RWPE2 (cell line): ENCODE measurements at regions not wholly inside any gene's neighbourhood (a gene's known extent, or its start where the extent isn't known, plus 50 kb on each side); places are given as distances from the start of the nearest gene placed in this dataset.

Experiments
- ATAC-seq: fragments of 200-7000 bp; cut with Tn5 transposase; 3 replicates; pipeline ENCODE4 v1.9.1; 2021; ENCODE audit warnings: low read depth
- DNase-seq: peaks from one replicate; pipeline ENCODE4 v3.0.0-alpha.2; 2020; ENCODE audit warnings: low spot score
- H3K27ac ChIP-seq: fragments of 450-650 bp; 2 replicates; pipeline ENCODE4 v1.5.1; 2017; ENCODE audit warnings: mild to moderate bottlenecking; ENCODE audit not compliant: poor library complexity, severe bottlenecking
- H3K27me3 ChIP-seq: fragments of 250-450 bp; sonication (Bioruptor Pico); 2 replicates; pipeline ENCODE4 v1.5.1; 2021; ENCODE audit warnings: mild to moderate bottlenecking, moderate library complexity; ENCODE audit not compliant: insufficient read depth, poor library complexity, severe bottlenecking
- H3K36me3 ChIP-seq: fragments of 250-450 bp; sonication (Bioruptor Pico); 2 replicates; pipeline ENCODE4 v1.5.1; 2020; ENCODE audit warnings: low read depth, mild to moderate bottlenecking, moderate library complexity
- H3K4me1 ChIP-seq: fragments of 250-450 bp; sonication (Bioruptor Pico); 2 replicates; pipeline ENCODE4 v1.5.1; 2021; ENCODE audit warnings: mild to moderate bottlenecking, moderate library complexity; ENCODE audit not compliant: insufficient read depth, poor library complexity, severe bottlenecking
- H3K4me3 ChIP-seq: fragments of 250-450 bp; sonication (Bioruptor Pico); 2 replicates; pipeline ENCODE4 v1.5.1; 2021; ENCODE audit warnings: mild to moderate bottlenecking, moderate library complexity; ENCODE audit not compliant: severe bottlenecking
- H3K9me3 ChIP-seq: fragments of 250-450 bp; sonication (Bioruptor Pico); 2 replicates; pipeline ENCODE4 v1.5.1; 2021; ENCODE audit warnings: mild to moderate bottlenecking, moderate library complexity; ENCODE audit not compliant: severe bottlenecking
- TF ChIP-seq, protein P1 (sequence below): fragments of 450-650 bp; IDR thresholded peaks from one replicate; pipeline ENCODE4 v1.5.1; 2017; ENCODE audit warnings: mild to moderate bottlenecking, moderate library complexity; ENCODE audit not compliant: poor library complexity, severe bottlenecking

DNA sequence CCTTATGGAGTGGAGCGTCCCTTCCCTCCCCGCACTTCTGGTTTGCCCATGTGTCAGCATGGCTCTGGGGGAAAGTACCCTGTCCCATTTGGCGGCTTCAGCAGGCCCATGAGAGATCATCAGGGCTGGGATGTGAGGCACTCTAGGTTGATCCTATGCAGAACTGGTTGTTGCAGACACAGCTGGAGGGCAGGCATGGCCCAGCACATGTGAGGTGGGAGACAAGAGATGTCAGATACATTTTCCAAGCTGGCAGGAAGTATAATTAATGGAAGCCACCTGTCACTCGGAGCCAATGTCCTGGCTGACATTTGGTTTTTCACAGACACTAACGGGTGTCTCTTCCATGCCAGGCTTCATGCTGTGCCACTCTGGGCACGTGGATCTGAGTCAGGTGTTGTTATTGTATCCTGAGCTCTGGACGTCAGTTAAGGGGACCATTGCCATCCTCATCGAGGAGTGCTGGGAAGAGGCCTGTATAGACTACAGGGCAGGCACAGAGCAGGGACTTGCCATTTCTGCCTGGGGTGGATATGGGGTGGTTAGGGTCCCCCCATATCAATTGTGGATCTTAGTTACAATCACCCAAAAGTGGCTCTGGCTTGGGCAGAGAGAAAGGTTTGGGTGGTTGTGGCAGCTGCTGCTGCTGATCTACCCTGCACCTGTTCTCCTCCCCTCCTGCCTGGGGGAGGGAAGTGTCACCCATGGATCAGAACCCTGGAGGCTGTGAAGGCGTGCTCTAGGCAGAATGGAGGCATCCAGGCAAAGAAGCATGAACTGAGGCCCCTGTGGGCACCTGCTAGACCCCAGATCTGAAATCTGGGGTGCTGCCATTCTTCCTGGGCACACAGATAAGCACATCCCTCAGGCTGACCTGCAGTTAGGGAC lies 140.7 kb downstream of the FBLN2 start:
- ATAC-seq (no peak), DNase-seq (no peak)
- TF ChIP-seq, protein P1, sequence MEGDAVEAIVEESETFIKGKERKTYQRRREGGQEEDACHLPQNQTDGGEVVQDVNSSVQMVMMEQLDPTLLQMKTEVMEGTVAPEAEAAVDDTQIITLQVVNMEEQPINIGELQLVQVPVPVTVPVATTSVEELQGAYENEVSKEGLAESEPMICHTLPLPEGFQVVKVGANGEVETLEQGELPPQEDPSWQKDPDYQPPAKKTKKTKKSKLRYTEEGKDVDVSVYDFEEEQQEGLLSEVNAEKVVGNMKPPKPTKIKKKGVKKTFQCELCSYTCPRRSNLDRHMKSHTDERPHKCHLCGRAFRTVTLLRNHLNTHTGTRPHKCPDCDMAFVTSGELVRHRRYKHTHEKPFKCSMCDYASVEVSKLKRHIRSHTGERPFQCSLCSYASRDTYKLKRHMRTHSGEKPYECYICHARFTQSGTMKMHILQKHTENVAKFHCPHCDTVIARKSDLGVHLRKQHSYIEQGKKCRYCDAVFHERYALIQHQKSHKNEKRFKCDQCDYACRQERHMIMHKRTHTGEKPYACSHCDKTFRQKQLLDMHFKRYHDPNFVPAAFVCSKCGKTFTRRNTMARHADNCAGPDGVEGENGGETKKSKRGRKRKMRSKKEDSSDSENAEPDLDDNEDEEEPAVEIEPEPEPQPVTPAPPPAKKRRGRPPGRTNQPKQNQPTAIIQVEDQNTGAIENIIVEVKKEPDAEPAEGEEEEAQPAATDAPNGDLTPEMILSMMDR: no peak
- Histone ChIP-seq H3K4me1 (no peaks in the 10 kb centered on the region), H3K36me3 (no peaks in the 10 kb centered on the region), H3K27ac (no peak overlapping the region), H3K9me3 (no peaks in the 10 kb centered on the region), H3K4me3 (no peak overlapping the region), H3K27me3 (no peaks in the 10 kb centered on the region)

DNA sequence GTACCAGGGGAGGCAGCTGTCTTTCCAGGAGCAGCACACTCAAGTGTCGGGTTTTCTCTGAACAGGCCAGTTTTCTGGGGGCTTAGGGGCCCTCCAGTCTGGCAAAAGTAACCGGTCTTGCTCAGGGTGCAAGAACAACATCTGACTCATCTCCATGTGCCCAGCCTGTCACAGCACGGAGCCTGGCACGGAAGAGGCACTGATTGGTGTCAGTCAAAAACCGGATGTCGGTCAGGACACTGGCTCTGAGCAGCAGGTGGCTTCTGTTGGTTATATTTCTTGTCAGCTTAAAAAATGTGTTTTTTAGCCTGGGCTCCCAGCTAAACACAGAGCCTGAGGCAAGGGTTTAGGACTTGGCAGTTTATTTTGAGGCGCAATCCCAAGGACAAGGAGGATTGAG lies 139.9 kb downstream of the FBLN2 start:
- no peaks in the 10 kb centered on the region for H3K27me3 ChIP-seq
- H3K4me3 ChIP-seq: no peak overlapping the region
- no peaks in the 10 kb centered on the region for H3K9me3 ChIP-seq
- H3K27ac ChIP-seq: no peak overlapping the region
- TF ChIP-seq, protein P1: no peak
- DNase-seq (no peak), ATAC-seq (no peak)
- H3K36me3 ChIP-seq: no peaks in the 10 kb centered on the region
- H3K4me1 ChIP-seq: no peaks in the 10 kb centered on the region

- TF ChIP-seq, protein P1: no peak
Observed at GRCh38 chr3:13688034-13688433, 139.1 kb downstream of the FBLN2 start.

More at GRCh38 chr3:13688034-13688433, 139.1 kb downstream of the FBLN2 start:
- Histone ChIP-seq H3K4me1 (no peaks in the 10 kb centered on the region), H3K27me3 (no peaks in the 10 kb centered on the region), H3K27ac (no peak overlapping the region), H3K4me3 (no peak overlapping the region), H3K36me3 (no peaks in the 10 kb centered on the region), H3K9me3 (no peaks in the 10 kb centered on the region)
- no peak for ATAC-seq
- no peak for DNase-seq
